H1 (cell line): ENCODE measurements at regions not wholly inside any gene's neighbourhood (a gene's known extent, or its start where the extent isn't known, plus 50 kb on each side); places are given as distances from the start of the nearest gene placed in this dataset.

ENCODE experiments used
- ATF2 ChIP-seq: IDR thresholded peaks from 2 replicates; pipeline ENCODE4 v1.6.1; 2012; ENCODE audit warnings: low read length, inconsistent platforms
- BACH1 ChIP-seq: IDR thresholded peaks from 2 replicates; pipeline ENCODE4 v1.6.1; 2012; ENCODE audit warnings: low read length, improper control_type of control experiment
- BCL11A ChIP-seq, 2 experiments: IDR thresholded peaks; one replicate each; pipeline ENCODE4 v1.6.1; 2011; ENCODE audit warnings: low read depth in 2 of 2, low read length in 2 of 2, mild to moderate bottlenecking in 2 of 2
- MAX ChIP-seq: IDR thresholded peaks from 2 replicates; pipeline ENCODE4 v1.6.1; 2012; ENCODE audit warnings: inconsistent platforms
- RBBP5 ChIP-seq: IDR thresholded peaks from 2 replicates; pipeline ENCODE4 v1.7.1; 2012; ENCODE audit warnings: low read depth, mild to moderate bottlenecking, inconsistent platforms, low read length, moderate library complexity, borderline replicate concordance
- RXRA ChIP-seq: IDR thresholded peaks from 2 replicates; pipeline ENCODE4 v1.6.1; 2011; ENCODE audit warnings: low read depth, mild to moderate bottlenecking, low read length, moderate library complexity; ENCODE audit not compliant: insufficient read depth
- SP1 ChIP-seq: IDR thresholded peaks from 2 replicates; pipeline ENCODE4 v1.6.1; 2011; ENCODE audit warnings: low read depth, low read length
- SP2 ChIP-seq: IDR thresholded peaks from 2 replicates; pipeline ENCODE4 v1.6.1; 2012; ENCODE audit warnings: mild to moderate bottlenecking, low read length, inconsistent platforms
- TBP ChIP-seq: IDR thresholded peaks from 2 replicates; pipeline ENCODE4 v1.6.1; 2011; ENCODE audit warnings: low read depth, low read length, improper control_type of control experiment
- TEAD4 ChIP-seq: IDR thresholded peaks from 2 replicates; pipeline ENCODE4 v1.6.1; 2012; ENCODE audit warnings: low read depth, low read length, inconsistent platforms, mixed read lengths
- YY1 ChIP-seq: IDR thresholded peaks from 2 replicates; pipeline ENCODE4 v1.6.1; 2011; ENCODE audit warnings: low read depth, mild to moderate bottlenecking, low read length

GRCh38 chr10:31129271-31129670 is 97.6 kb upstream of the ZNF438 start (continued):
- TF ChIP-seq YY1 (0 out of 2 replicates have a peak, but pooled peaks have one; percentile 7), BACH1 (peak; percentile 98), RXRA (no peak), ATF2 (no peak), SP2 (no peak), RBBP5 (no peak), MAX (peak; percentile 51; the same call in 1 of the 2 replicates), TBP (no peak), TEAD4 (no peak), BCL11A (IDR thresholded peaks at IDR 0.05; ENCODE audit: low read depth in 2 of 2, low read length in 2 of 2) (no peak), SP1 (no peak)
